GM18861 (cell line): ENCODE measurements at regions not wholly inside any gene's neighbourhood (a gene's known extent, or its start where the extent isn't known, plus 50 kb on each side); places are given as distances from the start of the nearest gene placed in this dataset.
"Not testable (repeated sequence)": the region's sequence is repeated elsewhere in the genome, so short reads cannot be mapped to it uniquely, and the experiment has no call there.

Source experiments
- ATAC-seq: cut with Tn5 transposase; IDR thresholded peaks from one replicate; pipeline ENCODE4 v1.9.1; 2021; ENCODE audit not compliant: unreplicated experiment

GRCh38 chr2:128593518-128593878, 274.8 kb upstream of the HS6ST1 start:
- no peak for ATAC-seq

GRCh38 chr2:128593879-128594650, 275.4 kb upstream of the HS6ST1 start:
- no peak for ATAC-seq

GRCh38 chr2:128594651-128594910, 275.9 kb upstream of the HS6ST1 start:
- no peak for ATAC-seq

- no peak for ATAC-seq
Measured at GRCh38 chr2:128594953-128595677, 276.4 kb upstream of the HS6ST1 start.

GRCh38 chr2:128595763-128596395, 277.2 kb upstream of the HS6ST1 start:
- ATAC-seq = no peak

- no peak for ATAC-seq
Measured at GRCh38 chr2:128596396-128597120, 277.9 kb upstream of the HS6ST1 start.

- no peak for ATAC-seq
Measured at GRCh38 chr2:128597121-128597762, 278.6 kb upstream of the HS6ST1 start.

- not testable (repeated sequence) for ATAC-seq
Measured at GRCh38 chr2:128598260-128598659, 279.6 kb upstream of the HS6ST1 start.

GRCh38 chr2:128598862-128599441, 280.3 kb upstream of the HS6ST1 start:
- ATAC-seq = no peak

- ATAC-seq = no peak
Measured at GRCh38 chr2:128599700-128600099, 281.0 kb upstream of the HS6ST1 start.

- no peak for ATAC-seq
Measured at GRCh38 chr2:128600581-128601297, 282.1 kb upstream of the HS6ST1 start.

GRCh38 chr2:128601298-128602037, 282.8 kb upstream of the HS6ST1 start:
- ATAC-seq = no peak

- no peak for ATAC-seq
Measured at GRCh38 chr2:128602038-128602698, 283.5 kb upstream of the HS6ST1 start.

- ATAC-seq = no peak
Measured at GRCh38 chr2:128602699-128603101, 284.0 kb upstream of the HS6ST1 start.

GRCh38 chr2:128603411-128603924, 284.8 kb upstream of the HS6ST1 start:
- no peak for ATAC-seq

- no peak for ATAC-seq
Measured at GRCh38 chr2:128604045-128604444, 285.4 kb upstream of the HS6ST1 start.

GRCh38 chr2:128604581-128604980, 285.9 kb upstream of the HS6ST1 start:
- not testable (repeated sequence) for ATAC-seq

- ATAC-seq = no peak
Measured at GRCh38 chr2:128605421-128605820, 286.8 kb upstream of the HS6ST1 start.

- ATAC-seq = no peak
Measured at GRCh38 chr2:128605931-128606330, 287.3 kb upstream of the HS6ST1 start.
